ENCODE measurements at regions not wholly inside any gene's neighbourhood (a gene's known extent, or its start where the extent isn't known, plus 50 kb on each side); places are given as distances from the start of the nearest gene placed in this dataset.

- TF ChIP-seq, protein P1, sequence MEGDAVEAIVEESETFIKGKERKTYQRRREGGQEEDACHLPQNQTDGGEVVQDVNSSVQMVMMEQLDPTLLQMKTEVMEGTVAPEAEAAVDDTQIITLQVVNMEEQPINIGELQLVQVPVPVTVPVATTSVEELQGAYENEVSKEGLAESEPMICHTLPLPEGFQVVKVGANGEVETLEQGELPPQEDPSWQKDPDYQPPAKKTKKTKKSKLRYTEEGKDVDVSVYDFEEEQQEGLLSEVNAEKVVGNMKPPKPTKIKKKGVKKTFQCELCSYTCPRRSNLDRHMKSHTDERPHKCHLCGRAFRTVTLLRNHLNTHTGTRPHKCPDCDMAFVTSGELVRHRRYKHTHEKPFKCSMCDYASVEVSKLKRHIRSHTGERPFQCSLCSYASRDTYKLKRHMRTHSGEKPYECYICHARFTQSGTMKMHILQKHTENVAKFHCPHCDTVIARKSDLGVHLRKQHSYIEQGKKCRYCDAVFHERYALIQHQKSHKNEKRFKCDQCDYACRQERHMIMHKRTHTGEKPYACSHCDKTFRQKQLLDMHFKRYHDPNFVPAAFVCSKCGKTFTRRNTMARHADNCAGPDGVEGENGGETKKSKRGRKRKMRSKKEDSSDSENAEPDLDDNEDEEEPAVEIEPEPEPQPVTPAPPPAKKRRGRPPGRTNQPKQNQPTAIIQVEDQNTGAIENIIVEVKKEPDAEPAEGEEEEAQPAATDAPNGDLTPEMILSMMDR (IDR thresholded peaks at IDR 0.05; ENCODE audit: low read length) = no peak
- TF ChIP-seq EZH2 (optimal IDR thresholded peaks at IDR 0.05; ENCODE audit: low read depth, low read length) = no peak
These were observed 61.4 kb upstream of the BTG3 start for GRCh38 chr21:17674106-17674505.
